NCI-H1436 treated with DMSO at 0.1 percent for 48 hours (cell line): ENCODE measurements at regions not wholly inside any gene's neighbourhood (a gene's known extent, or its start where the extent isn't known, plus 50 kb on each side); places are given as distances from the start of the nearest gene placed in this dataset.
"Not testable (repeated sequence)": the region's sequence is repeated elsewhere in the genome, so short reads cannot be mapped to it uniquely, and the experiment has no call there.

Experiments used
- DNase-seq: peaks from one replicate; lab custom pipeline; 2025; lab: John Stamatoyannopoulos, UW

DNA sequence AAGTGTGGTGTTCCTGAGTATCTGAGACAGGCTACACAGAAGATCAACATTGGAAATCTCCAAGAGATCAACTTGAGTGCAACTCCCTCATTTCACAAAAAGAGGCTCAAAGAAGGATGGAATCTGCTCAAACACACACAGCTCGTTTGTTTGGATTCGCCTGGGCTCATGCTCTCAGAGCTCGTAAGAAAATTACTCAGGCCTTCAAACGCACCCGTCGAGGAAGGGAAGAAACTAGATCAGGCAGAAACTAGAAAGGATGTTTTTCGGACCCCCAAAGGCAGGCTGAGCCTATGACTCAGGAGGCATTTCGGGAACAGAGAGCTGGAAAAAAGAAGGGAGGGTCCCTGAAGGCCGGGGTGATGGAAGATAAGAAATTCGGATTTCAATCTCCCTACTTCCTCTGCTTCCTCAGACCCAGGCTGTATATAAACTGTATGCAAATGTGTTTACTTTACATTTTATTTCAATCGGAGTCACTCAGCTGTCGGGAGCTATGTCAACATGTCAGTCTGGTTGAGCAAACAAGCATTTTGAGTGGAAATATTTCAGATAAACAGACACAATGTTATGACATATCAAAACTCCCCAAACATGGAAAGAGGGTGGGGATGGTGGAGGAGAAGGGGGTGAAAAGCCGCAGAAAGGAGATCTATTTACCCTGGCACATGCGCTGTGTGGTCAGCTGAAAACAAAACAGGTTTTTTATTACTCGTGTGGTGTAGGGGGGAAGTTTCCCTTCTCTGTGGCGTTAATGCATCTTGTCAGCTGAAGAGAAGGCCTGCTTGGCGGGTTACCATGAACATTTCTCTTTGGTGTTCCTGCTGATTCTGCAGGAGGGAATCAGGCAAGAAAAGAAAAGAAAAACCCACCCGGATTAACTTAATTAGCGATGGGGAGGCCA lies 129.1 kb upstream of the TBX3 start:
- DNase-seq, result no peak

DNA sequence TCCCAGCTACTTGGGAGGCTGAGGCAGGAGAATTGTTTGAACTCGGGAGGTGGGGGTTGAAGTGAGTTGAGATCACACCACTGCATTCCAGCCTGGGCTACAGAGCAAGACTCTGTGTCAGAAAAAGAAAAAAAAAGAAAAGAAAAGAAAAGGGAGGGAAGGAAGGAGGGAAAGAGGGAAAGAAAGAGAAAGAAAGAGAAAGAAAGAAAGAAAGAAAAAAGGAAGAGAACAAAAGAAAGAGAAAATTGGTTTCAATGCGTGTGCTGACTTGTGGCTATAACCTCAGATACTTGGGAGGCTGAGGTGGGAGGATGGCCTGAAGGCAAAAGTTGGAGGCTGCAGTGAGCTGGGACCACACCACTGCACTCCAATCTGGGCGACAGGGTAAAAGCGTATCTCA lies 128.4 kb upstream of the TBX3 start:
- DNase-seq, result no peak

DNA sequence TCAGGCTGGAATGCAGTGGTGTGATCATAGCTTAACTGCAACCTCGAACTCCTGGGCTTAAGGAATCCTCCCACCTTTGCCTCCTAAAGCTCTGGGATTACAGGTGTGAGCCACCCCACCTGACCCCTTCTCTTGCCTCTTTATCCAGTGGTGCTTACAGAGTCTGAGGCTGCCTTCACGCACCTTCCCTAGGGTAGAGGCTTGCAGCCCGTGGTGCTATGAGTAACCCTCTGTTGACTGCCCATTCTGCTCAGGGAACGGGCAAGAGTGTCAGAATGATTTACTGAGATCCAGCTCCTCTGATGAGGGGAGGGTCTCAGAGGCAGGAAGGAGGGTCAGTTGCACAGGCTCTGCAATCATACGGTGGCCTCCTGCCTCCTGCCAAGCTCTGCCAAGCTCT lies 125.1 kb upstream of the TBX3 start:
- no peak for DNase-seq

DNA sequence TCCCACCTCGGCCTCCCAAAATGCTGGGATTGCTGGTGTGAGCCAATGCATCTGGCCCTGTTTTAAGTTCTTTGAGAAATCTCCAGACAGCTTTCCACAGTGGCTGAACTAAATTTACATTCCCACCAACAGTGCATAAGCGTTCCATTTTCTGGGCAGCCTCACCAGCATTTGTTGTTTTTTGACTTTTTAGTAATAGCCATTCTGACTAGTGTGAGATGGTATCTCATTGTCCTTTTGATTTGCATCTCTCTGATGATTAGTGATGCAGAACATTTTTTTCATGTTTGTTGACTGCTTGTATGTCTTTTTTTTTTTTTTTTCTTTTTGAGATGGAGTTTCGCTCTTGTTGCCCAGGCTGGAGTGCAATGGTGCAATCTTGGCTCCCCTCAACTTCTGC lies 117.4 kb upstream of the TBX3 start:
- DNase-seq, result not testable (repeated sequence)

DNA sequence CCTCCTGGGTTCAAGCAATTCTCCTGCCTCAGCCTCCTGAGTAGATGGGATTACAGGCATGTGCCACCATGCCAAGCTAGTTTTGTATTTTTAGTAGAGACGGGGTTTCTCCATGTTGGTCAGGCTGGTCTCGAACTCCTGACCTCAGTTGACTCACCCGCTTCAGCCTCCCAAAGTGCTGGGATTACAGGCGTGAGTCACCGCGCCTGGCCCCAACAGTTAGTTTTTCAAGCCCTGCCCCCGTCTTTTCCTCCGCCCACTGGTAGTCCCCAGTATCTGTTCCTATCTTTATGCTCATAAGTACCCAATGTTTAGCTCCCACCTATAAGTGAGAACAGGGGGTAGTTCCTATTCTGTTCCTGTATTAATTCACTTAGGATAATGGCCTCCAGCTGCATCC lies 116.6 kb upstream of the TBX3 start:
- not testable (repeated sequence) for DNase-seq

DNA sequence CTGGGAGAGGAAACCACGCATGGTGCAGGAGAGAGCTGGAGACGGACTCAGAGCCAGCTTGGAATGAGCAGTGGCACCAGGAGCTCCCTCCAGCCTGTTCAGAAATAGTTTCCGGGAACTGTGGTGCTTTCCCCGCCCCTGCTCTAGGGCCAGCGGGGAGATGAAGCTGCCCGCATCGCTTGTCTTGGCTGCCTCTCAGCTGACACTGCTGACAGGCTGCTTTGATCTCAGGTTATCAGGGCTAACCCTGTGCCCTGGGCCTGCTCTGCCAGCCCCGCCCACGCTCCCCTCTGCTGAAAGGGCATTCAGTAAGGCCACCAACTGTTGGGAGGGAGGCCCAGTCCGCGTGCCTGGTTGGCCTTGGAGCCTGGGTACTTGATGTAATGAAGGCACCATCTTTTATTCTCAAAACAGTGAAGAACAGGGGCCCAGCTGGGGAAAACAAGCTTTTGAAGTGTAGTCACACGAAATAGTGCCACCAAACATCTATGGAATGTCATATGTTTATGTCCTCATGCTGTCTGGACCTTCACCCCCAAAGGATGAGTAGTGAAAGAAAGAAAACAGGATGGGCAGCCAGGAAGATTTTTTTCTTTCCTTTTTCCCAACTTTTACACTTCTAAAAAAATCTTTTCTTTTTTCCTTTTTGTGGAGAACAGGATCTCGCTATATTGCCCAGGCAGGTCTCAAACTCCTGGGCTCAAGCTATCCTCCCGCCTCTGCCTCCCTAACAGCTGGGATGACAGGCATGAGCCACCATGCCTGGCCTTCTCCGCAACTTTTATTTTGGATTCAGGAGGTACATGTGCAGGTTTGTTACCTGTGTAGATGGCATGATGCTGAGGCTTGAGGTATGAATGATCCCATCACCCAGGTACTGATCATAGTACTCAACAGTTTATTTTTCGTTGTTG lies 115.9 kb upstream of the TBX3 start:
- no peak for DNase-seq

DNA sequence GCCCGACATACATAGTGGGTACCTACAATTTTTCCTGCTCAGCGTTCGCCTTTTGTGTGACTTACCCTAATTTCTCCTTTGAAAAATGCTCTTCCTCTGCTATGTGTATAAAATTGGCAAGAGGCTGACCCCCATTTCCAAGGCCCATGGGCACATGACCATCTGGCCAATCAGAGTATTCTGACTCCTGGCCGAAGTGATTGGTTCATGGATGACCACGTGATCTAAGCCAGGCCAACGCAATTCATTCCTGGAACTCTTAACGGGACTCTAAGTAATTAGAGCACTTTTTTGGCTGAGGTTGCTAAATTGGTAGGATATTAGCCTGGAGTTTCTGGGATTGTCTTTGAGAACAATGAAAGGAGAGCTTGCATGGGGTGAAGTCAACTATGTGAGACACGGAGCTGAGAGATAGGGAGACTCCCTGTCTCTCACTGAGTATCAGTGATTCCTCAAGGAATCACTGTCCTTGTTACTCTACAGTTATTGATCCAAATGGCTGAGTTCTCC lies 110.1 kb upstream of the TBX3 start:
- no peak for DNase-seq

DNA sequence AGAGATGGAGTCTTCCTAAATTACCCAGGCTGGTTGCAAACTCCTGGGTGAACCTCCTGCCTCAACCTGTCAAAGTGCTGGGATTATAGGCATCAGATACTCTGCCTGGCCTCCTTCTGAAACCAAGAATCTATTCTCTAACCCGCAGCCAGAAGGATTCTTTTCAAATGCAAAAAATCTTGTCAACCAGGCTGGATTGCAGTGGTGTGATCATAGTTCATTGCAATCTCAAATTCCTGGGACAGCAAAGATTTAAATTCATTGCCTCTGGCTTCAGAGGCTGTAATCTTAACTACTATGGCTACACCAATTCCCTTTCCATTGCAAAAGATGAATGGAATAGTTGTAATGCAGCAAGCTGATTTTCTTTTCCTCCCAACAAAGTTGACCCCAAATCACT lies 106.3 kb upstream of the TBX3 start:
- DNase-seq, result no peak

DNA sequence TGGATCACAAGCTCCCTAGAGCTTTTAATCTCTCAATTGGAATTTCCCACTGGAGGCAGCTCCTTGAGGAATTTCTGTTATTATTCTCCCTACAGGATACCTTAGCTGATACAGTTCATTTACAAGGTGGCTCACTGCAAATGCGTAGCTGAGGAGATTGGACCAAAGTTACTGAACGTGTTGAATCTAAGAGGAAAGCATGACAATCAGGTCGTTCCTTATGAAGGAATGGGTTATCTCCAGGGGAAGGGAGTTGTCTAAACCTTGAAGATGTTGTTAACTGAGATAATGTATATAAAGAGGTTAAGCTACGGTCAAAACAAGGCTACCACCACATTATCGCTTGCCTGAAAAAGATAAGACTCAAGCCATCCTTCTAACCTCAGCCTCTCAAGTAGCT lies 105.8 kb upstream of the TBX3 start:
- no peak for DNase-seq

DNA sequence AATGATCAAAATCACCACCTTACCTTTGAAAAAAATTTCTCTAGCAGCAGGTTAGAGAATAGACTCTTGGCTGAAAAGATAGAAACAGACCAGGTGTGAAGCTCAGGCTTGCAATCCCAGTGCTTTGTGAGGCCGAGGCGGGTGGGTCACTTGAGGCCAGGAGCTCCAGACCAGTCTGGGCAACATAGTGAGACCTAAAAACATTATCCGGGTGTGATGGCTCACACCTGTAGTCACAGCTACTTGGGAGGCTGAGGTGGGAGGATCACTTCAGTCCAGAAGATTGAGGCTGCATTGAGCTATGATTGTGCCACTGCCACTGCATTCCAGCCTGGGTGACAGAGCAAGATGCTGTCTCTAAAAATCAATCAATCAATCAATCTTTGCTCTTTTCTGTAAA lies 105.3 kb upstream of the TBX3 start:
- DNase-seq, result no peak

DNA sequence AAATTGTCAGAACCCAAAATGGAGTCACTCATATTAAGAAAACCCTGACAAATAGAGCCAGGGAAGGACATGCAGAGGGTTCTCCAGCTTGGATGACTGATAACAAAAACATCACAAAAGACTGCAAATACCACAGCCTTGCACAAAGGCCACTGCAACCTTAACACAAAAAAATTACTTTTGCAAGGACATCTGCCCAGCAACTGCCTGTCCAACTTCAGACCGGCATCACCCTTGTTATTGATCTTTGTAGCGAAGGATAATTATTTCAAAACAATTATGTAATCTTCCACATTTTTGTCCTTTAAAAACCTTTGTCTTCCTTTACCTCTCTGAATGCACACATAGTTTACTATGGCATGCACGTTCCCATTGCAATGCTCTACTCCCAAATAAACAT lies 100.6 kb upstream of the TBX3 start:
- DNase-seq, result no peak

DNA sequence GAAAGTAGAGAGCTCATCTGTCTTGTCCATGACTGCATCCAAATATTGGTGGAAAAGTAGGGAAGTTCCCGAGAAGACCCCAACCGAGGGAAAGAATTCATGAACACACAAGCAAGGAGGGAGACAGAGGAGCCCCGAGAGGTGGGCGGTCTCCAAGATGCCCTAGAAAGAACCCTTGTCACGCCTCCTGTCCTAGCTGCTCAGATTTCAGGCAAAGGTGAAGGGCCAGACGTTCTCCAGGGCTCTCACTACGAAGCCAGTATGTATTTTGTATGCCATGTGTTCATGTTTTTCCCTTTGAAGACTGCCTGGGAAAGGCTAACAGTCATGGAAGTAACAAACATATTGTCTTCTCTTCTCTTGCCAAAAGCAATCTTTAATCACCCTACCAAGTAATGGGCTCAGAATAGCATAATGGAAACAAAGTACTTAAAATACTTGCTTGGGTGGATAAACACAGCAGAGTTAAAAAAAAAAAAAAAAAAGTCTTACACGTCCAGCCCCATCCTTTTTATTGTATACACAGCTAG lies 99.2 kb upstream of the TBX3 start:
- no peak for DNase-seq

DNA sequence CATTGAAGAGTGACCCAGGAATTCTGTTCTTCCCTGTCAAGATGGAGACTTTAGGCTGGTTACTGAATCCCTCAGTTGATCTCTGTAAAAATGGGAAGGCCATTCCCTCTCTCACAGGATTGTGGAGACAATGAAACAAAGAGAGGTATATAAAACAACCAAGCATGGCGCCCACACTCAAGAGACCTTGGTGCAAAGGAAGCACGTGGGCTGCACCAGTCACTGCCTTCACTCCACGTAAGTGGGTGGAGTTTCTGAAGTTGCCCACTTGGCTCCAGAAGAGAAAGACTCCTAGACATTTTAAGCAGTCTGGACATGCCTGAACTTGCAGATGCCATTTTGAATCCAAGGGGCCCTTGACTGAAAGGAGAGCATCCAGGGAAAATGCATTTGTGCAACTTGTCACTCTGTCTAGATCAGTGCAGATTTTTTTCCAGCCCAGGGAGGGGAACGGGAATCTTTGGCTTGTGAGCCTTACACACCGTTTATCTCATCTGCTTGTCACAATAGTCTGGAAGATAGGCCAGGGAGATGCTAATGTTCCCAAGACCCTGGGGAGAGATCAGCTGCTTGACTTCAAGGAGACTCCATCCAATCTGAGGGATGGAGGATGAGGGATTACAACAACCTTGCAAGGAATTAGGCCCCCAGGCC lies 96.9 kb upstream of the TBX3 start:
- no peak for DNase-seq

DNA sequence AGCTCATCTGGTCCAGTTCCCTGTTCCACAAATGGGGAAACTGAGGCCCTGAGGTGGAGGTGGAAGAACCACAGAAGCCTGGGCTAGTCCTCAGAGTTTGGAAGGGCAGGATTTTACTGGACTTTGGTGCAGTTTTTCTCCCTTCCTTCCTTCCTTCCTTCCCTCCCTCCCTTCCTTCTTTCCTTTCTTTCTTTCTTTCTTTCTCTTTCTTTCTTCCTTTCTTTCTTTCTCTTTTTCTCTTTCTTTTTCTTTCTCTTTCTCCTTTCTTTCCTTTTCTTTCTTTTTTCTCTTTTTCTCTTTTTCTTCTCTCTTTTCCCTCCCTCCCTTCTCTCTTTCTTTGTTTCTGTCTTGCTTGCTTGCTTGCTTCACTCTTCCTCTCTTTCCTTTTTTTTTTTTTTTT lies 95.7 kb upstream of the TBX3 start:
- no peak for DNase-seq

DNA sequence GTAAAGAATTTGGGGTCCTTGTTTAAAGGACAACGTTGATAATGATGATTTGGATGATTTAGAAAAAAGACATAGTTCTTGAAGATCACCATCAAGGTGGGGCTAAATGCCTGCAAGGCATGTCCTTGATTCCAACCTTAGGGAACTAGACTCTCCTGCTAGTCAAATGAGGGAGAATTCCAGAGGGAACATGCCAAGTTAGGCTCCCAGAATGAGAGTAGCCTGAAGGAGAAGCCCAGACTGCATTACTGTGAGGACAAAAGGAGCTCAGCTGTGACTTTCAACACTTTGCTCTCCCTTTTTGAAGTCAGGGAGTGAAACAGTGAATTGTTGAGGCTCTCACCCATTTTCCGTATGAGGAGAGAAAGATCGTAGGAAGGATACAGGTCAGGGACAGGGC lies 95.2 kb upstream of the TBX3 start:
- no peak for DNase-seq

DNA sequence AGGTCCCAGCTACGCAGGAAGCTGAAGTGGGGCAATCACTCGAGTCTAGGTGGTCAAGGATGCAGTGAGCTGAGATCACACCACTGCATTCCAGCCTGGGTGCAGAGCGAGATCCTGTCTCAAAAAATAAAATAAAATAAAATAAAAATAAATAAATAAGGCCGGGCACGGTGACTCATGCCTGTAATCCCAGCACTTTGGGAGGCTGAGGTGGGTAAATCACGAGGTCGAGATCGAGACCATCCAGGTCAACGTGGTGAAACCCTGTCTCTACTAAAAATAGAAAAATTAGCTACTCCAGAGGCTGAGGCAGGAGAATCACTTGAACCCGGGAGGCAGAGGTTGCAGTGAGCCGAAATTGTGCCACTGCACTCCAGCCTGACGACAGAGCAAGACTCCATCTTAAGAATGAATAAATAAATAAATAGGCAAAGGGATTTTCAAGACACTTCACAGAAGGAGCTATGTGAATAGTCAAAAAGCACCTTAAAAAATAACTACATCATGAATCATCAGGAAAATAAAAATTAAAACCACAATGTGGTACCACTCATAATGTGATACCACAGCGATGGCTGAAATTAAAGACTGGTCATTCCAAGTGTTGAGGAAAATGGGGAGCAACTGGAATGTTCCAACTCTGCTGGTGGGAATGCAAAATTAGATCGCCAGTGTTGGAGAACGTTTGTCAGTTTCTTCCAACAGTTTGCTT lies 92.9 kb upstream of the TBX3 start:
- DNase-seq, result no peak

DNA sequence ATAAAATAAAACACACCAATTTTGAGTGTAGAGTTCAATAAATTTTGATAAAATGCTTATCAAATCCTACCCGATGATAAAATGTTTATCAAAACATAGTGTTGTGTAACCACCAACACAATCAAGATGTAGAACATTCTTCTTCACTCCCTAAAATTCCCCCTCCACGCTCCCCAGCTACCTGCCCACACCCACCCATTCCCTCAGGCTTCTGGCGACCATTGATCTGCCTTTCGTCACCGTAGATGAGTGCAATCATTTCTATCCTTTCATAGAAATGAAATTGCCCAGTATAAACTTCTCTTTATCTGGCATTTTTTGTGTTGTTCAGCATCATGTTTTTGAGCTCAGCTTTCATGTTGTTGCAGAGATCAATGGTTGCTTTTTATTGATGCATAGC lies 90.7 kb upstream of the TBX3 start:
- DNase-seq, result no peak

DNA sequence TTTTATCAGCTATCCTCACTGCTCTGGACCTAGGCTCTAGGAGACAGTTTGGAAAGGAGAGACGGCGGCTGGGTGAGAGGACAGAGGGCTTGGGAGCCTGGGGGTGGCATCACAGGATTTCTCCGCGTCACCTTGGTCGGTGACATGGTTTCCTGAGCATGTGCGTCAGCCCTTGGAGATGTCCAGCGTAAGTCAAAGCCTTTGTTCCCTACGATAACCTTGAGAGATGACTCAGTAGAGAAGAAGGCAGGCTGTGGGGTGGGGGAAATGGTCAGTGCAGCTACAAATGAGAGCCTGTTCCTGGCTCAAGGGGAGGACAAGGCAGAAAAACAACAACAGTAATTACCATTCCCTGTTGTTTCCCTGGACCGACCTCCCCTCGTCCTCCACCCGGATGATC lies 90.2 kb upstream of the TBX3 start:
- no peak for DNase-seq

DNA sequence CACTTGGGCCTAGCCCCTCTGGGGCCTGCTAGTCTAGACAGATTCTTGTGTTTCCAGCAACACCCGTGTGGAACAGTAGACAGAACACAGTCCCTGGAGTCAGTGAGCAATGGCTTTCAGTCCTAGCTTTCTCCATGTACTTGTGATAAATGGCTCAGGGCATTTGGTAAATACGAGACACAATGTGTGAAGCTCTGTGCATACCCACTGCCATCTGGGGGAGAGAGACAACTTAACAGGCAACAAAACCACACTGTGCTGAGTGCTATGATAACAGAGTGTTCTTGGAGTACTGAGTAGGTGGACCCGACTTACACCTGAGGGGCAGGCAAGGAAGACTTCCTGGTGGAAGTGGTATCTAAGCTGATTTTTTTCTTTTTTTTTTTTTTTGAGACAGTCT lies 86.3 kb upstream of the TBX3 start:
- DNase-seq, result no peak

DNA sequence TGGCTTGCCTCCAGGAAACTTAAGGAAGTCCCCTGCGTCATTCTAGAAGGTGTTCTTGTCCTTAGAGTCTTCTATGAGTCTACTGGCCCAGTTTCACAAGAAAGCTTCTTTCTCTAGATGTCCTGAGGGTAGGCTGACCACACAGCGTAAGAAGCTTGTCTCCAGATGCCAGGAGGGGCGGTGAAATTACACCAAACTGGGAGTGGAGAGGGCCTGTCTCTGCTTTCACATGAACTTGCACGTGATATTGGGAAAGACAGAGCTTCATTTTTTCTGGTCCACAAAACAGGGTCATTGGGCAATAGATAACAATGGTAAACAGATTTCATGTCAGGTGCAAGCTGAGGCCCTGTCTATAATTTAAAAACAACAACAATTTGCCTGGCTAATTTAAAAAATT lies 85.7 kb upstream of the TBX3 start:
- DNase-seq, result no peak

DNA sequence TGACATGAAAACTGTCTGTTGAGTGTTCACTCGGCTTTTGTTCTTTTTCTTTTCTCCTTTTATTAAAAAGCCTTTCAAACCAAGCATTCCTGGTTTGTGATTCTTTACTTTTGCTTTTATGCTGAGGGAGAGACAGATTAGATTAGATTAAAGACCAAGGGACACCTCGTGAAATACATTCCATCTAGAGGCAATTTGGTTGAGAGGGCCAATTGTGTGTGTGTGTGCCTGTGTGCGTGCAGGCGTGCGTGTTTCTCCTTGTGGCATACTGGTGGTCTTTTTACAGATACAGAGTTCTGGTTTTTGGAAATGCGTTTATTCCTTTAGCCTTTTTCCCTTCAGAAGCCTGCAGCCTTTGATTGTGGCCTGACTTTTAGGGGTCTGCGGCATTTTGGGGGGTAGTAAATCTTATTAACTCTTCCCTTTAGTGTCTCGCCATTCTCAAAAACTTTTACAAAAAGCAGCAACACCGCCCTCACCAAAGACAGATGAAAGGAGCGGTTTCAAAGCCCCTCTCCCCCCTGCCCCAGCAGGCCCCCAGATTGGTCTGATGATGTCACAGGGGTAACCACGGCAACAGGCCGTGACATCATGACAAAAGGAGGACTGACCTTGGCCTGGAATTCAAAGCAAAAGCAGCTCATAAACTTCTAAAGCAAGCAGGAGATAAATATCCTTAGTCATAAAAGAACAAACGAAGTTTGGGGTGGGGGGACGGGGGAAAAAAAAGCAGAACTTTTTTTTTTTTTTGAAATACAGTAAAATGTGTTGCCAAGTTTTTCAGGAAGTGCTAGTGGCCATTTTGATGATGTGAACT lies 84.1 kb upstream of the TBX3 start:
- no peak for DNase-seq
